ENCODE measurements at regions not wholly inside any gene's neighbourhood (a gene's known extent, or its start where the extent isn't known, plus 50 kb on each side); places are given as distances from the start of the nearest gene placed in this dataset.

GRCh38 chr7:47709451-47709850 lies 127.5 kb upstream of the TNS3 start:
- TF ChIP-seq CTCF (conservative IDR thresholded peaks at IDR 0.05; ENCODE audit: low read depth, low read length) (no peak), MAFK (IDR thresholded peaks at IDR 0.05; ENCODE audit: low read depth, low read length) (no peak), CEBPB (IDR thresholded peaks at IDR 0.05; ENCODE audit: low read depth, low read length) (no peak), RAD21 (IDR thresholded peaks at IDR 0.05; ENCODE audit: low read length) (no peak), POLR2A (IDR thresholded peaks at IDR 0.05; ENCODE audit: low read depth, low read length) (no peak), MAZ (IDR thresholded peaks at IDR 0.05; ENCODE audit: borderline replicate concordance, low read depth, low read length) (no peak), SMC3 (IDR thresholded peaks at IDR 0.05; ENCODE audit: low read depth, low read length) (no peak), BHLHE40 (IDR thresholded peaks at IDR 0.05; ENCODE audit: low read depth, low read length) (no peak), USF2 (IDR thresholded peaks at IDR 0.05; ENCODE audit: low read depth, low read length) (no peak), CHD1 (IDR thresholded peaks at IDR 0.05; ENCODE audit: low read depth, low read length) (no peak), FOS (IDR thresholded peaks at IDR 0.05; ENCODE audit: low read depth, low read length) (no peak), RCOR1 (IDR thresholded peaks at IDR 0.05; ENCODE audit: insufficient replicate concordance, low read length) (no peak), RFX5 (IDR thresholded peaks at IDR 0.05; ENCODE audit: low read depth, low read length) (no peak)
